HL-60 (cell line): ENCODE measurements at regions not wholly inside any gene's neighbourhood (a gene's known extent, or its start where the extent isn't known, plus 50 kb on each side); places are given as distances from the start of the nearest gene placed in this dataset.

Source experiments
- CTCF ChIP-seq: IDR thresholded peaks from one replicate; pipeline ENCODE4 v1.5.1; 2011; ENCODE audit warnings: low read length, control low read depth, inconsistent platforms; ENCODE audit not compliant: insufficient read depth
- POLR2AphosphoS5 ChIP-seq: IDR thresholded peaks from 2 replicates; pipeline ENCODE4 v1.6.1; 2012; ENCODE audit warnings: low read depth

GRCh38 chr18:40120796-40121391 is 1834.1 kb upstream of the PIK3C3 start:
- TF ChIP-seq CTCF (no peak), POLR2AphosphoS5 (no peak)
